ENCODE measurements at regions not wholly inside any gene's neighbourhood (a gene's known extent, or its start where the extent isn't known, plus 50 kb on each side); places are given as distances from the start of the nearest gene placed in this dataset.
A peak's percentile ranks its signal among the peaks of the same experiment; 100 is the strongest.

GRCh38 chr9:36728651-36729520 is 156.2 kb downstream of the MELK start:
- DNase-seq (ENCODE audit: low spot score): peak; percentile 52

- DNase-seq (ENCODE audit: low spot score): no peak
Measured at GRCh38 chr9:36729906-36730305, 157.2 kb downstream of the MELK start.

GRCh38 chr9:36730414-36730813 is 157.7 kb downstream of the MELK start:
- DNase-seq (ENCODE audit: low spot score): no peak

GRCh38 chr9:36731068-36731956 is 158.6 kb downstream of the MELK start:
- no peak for DNase-seq (ENCODE audit: low spot score)

- no peak for DNase-seq (ENCODE audit: low spot score)
Measured at GRCh38 chr9:36734737-36735136, 162.0 kb downstream of the MELK start.

GRCh38 chr9:36736648-36737047 is 164.0 kb downstream of the MELK start:
- DNase-seq (ENCODE audit: low spot score): no peak

GRCh38 chr9:36738318-36738976 is 165.8 kb downstream of the MELK start:
- no peak for DNase-seq (ENCODE audit: low spot score)

- DNase-seq (ENCODE audit: low spot score): no peak
Measured at GRCh38 chr9:36739373-36740116, 166.8 kb downstream of the MELK start.

- DNase-seq (ENCODE audit: low spot score): no peak
Measured at GRCh38 chr9:36742264-36742663, 169.6 kb downstream of the MELK start.

GRCh38 chr9:36744678-36745077 is 172.0 kb downstream of the MELK start:
- DNase-seq (ENCODE audit: low spot score): no peak

- DNase-seq (ENCODE audit: low spot score): no peak
Measured at GRCh38 chr9:36745977-36746376, 173.3 kb downstream of the MELK start.

- no peak for DNase-seq (ENCODE audit: low spot score)
Measured at GRCh38 chr9:36746415-36746814, 173.7 kb downstream of the MELK start.

- no peak for DNase-seq (ENCODE audit: low spot score)
Measured at GRCh38 chr9:36748322-36748899, 175.7 kb downstream of the MELK start.

- DNase-seq (ENCODE audit: low spot score): no peak
Measured at GRCh38 chr9:36749461-36749860, 176.8 kb downstream of the MELK start.

- DNase-seq (ENCODE audit: low spot score): no peak
Measured at GRCh38 chr9:36750630-36751029, 177.9 kb downstream of the MELK start.

- no peak for DNase-seq (ENCODE audit: low spot score)
Measured at GRCh38 chr9:36755019-36755418, 182.3 kb downstream of the MELK start.

- DNase-seq (ENCODE audit: low spot score): no peak
Measured at GRCh38 chr9:36759141-36759540, 186.4 kb downstream of the MELK start.

GRCh38 chr9:36759976-36760375 is 187.3 kb downstream of the MELK start:
- DNase-seq (ENCODE audit: low spot score): no peak

GRCh38 chr9:36760667-36761420 is 188.1 kb downstream of the MELK start:
- no peak for DNase-seq (ENCODE audit: low spot score)

GRCh38 chr9:36762958-36763357 is 190.3 kb downstream of the MELK start:
- DNase-seq (ENCODE audit: low spot score): no peak
